WTC11 (cell line): ENCODE measurements at regions not wholly inside any gene's neighbourhood (a gene's known extent, or its start where the extent isn't known, plus 50 kb on each side); places are given as distances from the start of the nearest gene placed in this dataset.

Experiments
- CTCF ChIP-seq: fragments of 200-600 bp; IDR thresholded peaks from 2 replicates; pipeline ENCODE4 v1.8.0; 2022; ENCODE audit warnings: antibody characterized with exemption
- IRF1 ChIP-seq: sonication (generic); formaldehyde crosslinking; IDR thresholded peaks from 2 replicates; pipeline ENCODE4 v1.8.0; 2023; ENCODE audit warnings: missing genetic modification reagents

- TF ChIP-seq CTCF, result peak; percentile 50
- no peak for TF ChIP-seq IRF1 (CRISPR knock-in tag)
These were observed 66.4 kb upstream of the AGTR1 start for GRCh38 chr3:148631124-148631903.
